Natural killer cell (primary cell): ENCODE measurements at regions not wholly inside any gene's neighbourhood (a gene's known extent, or its start where the extent isn't known, plus 50 kb on each side); places are given as distances from the start of the nearest gene placed in this dataset.

Experiments used
- ATAC-seq, 3 donors: fragments of 150-1000 bp in 2 of 3; fragments of 200-7000 bp in 1 of 3; cut with Tn5 transposase; 1 replicate in 1 of 3; 2 replicates in 2 of 3; pipeline ENCODE4 v1.10.0; 2021; ENCODE audit warnings: mild to moderate bottlenecking in 2 of 3, moderate library complexity in 2 of 3
- DNase-seq, 2 donors: peaks; one replicate each; pipeline versions ENCODE4 v3.0.0 to v3.0.0-alpha.2; 2013 to 2021; ENCODE audit warnings: mixed read lengths in 1 of 2
- H3K27ac ChIP-seq: one replicate; pipeline ENCODE4 v1.5.1; 2013; ENCODE audit warnings: mild to moderate bottlenecking, low read length
- H3K27me3 ChIP-seq: one replicate; pipeline ENCODE4 v1.6.1; 2013; ENCODE audit warnings: low read length; ENCODE audit not compliant: control insufficient read depth, insufficient read depth
- H3K36me3 ChIP-seq: one replicate; pipeline ENCODE4 v1.6.1; 2013; ENCODE audit warnings: low read length; ENCODE audit not compliant: control insufficient read depth, insufficient read depth
- H3K4me1 ChIP-seq: one replicate; pipeline ENCODE4 v1.6.1; 2013; ENCODE audit warnings: low read length; ENCODE audit not compliant: control insufficient read depth, insufficient read depth
- H3K4me3 ChIP-seq: one replicate; pipeline ENCODE4 v1.5.1; 2013; ENCODE audit warnings: low read length
- H3K9me3 ChIP-seq: one replicate; pipeline ENCODE4 v1.6.1; 2013; ENCODE audit warnings: low read length; ENCODE audit not compliant: control insufficient read depth, insufficient read depth
- H3K27ac Mint-ChIP-seq, 2 donors: one replicate each; pipeline ENCODE4 v1.8.0; 2022; ENCODE audit warnings: mild to moderate bottlenecking in 2 of 2, mixed read lengths in 2 of 2, moderate library complexity in 1 of 2
- H3K27me3 Mint-ChIP-seq, 2 donors: one replicate each; pipeline ENCODE4 v1.8.0; 2022; ENCODE audit warnings: low read depth in 2 of 2, mixed read lengths in 2 of 2
- H3K36me3 Mint-ChIP-seq: one replicate; pipeline ENCODE4 v1.8.0; 2022; ENCODE audit warnings: mixed read lengths
- H3K4me1 Mint-ChIP-seq, 2 donors: one replicate each; pipeline ENCODE4 v1.8.0; 2022; ENCODE audit warnings: mixed read lengths in 2 of 2
- H3K4me3 Mint-ChIP-seq: one replicate; pipeline ENCODE4 v1.8.0; 2022; ENCODE audit warnings: mild to moderate bottlenecking, moderate library complexity, mixed read lengths
- H3K9me3 Mint-ChIP-seq, 2 donors: one replicate each; pipeline ENCODE4 v1.8.0; 2022; ENCODE audit warnings: mixed read lengths in 2 of 2
- CTCF ChIP-seq: fragments of 200-600 bp; IDR thresholded peaks from one replicate; pipeline ENCODE4 v1.8.0; 2022; ENCODE audit warnings: antibody characterized with exemption
- WGBS: methylation state at CpG from one replicate; pipeline ENCODE4 v1.1.7; 2013; ENCODE audit warnings: missing lambda C conversion rate; ENCODE audit not compliant: insufficient coverage; 5-methylcytosine and 5-hydroxymethylcytosine counted together
- intact Hi-C: fragments of 100-400 bp; cut with micrococcal nuclease; formaldehyde crosslinking; loops from one replicate; pipeline ENCODE4 v1.14.2; 2022

GRCh38 chr11:134904103-134904790 lies 492.2 kb upstream of the B3GAT1 start:
- 76% methylated on average over 7 of the region's 8 CpGs for WGBS
- H3K9me3 ChIP-seq: no peaks in the 10 kb centered on the region
- no peaks in the 10 kb centered on the region for H3K27me3 ChIP-seq
- no peaks in the 10 kb centered on the region for H3K4me1 Mint-ChIP-seq
- no peaks in the 10 kb centered on the region for H3K36me3 ChIP-seq
- DNase-seq: no peak
- H3K27ac ChIP-seq: no peak overlapping the region
- H3K27me3 Mint-ChIP-seq: peaks cover 22 to 23% of the 10 kb centered on the region in 2 donors
- H3K9me3 Mint-ChIP-seq: no peaks in the 10 kb centered on the region
- H3K27ac Mint-ChIP-seq: no peak overlapping the region
- H3K4me3 ChIP-seq: no peak overlapping the region
- no peaks in the 10 kb centered on the region for H3K4me1 ChIP-seq
- no peak overlapping the region for H3K4me3 Mint-ChIP-seq
- TF ChIP-seq CTCF: no peak
- ATAC-seq: no peak
- no peaks in the 10 kb centered on the region for H3K36me3 Mint-ChIP-seq
- intact Hi-C loops: no loop called here

- no peak overlapping the region for H3K4me3 ChIP-seq
- intact Hi-C loops: no loop called here
- no peaks in the 10 kb centered on the region for H3K36me3 ChIP-seq
- Mint-ChIP-seq H3K4me3 (no peak overlapping the region), H3K27me3 (peaks cover 29 to 31% of the 10 kb centered on the region in 2 donors), H3K27ac (no peak overlapping the region), H3K36me3 (no peaks in the 10 kb centered on the region), H3K9me3 (no peaks in the 10 kb centered on the region), H3K4me1 (no peaks in the 10 kb centered on the region)
- WGBS: 86% methylated on average over 9 of the region's 9 CpGs
- no peak for TF ChIP-seq CTCF
- DNase-seq (no peak), ATAC-seq (no peak)
- H3K4me1 ChIP-seq: no peaks in the 10 kb centered on the region
- H3K27me3 ChIP-seq: peaks cover 2% of the 10 kb centered on the region
- H3K27ac ChIP-seq: no peak overlapping the region
- no peaks in the 10 kb centered on the region for H3K9me3 ChIP-seq
Measured at GRCh38 chr11:134901955-134902918, 490.2 kb upstream of the B3GAT1 start.

DNA sequence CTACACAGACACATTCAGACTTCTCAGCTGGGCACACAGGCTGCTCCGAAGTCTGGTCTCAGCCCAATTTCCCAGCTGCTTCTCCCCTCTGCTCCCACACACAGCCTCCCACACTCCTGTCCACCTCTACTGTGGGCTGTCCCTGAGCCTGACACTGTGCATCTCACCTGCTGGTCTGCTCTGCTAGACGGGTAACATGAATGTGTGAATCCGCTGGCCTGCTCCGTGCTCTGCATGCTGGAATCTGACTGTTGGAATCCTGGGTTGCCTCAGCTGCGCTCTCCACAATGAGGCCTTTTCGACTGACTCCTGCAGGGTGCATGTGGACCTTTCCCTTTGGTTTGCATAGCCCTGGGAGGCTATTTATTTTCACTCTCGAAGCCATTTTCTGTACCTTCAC lies 489.5 kb upstream of the B3GAT1 start:
- no peak for ATAC-seq
- no peaks in the 10 kb centered on the region for H3K9me3 ChIP-seq

More for the DNA sequence above, 489.5 kb upstream of the B3GAT1 start:
- no peaks in the 10 kb centered on the region for H3K4me1 Mint-ChIP-seq
- no peak overlapping the region for H3K4me3 Mint-ChIP-seq
- no peaks in the 10 kb centered on the region for H3K36me3 ChIP-seq
- peaks cover 2% of the 10 kb centered on the region for H3K27me3 ChIP-seq
- no peak overlapping the region for H3K27ac ChIP-seq
- peaks cover 29 to 32% of the 10 kb centered on the region in 2 donors for H3K27me3 Mint-ChIP-seq
- no peaks in the 10 kb centered on the region for H3K4me1 ChIP-seq
- no peaks in the 10 kb centered on the region for H3K36me3 Mint-ChIP-seq
- 73% methylated on average over 7 of the region's 7 CpGs for WGBS
- no peak overlapping the region for H3K4me3 ChIP-seq
- intact Hi-C loops: no loop called here
- DNase-seq: no peak
- H3K9me3 Mint-ChIP-seq: no peaks in the 10 kb centered on the region
- H3K27ac Mint-ChIP-seq: no peak overlapping the region
- TF ChIP-seq CTCF: no peak
